NCI-H2227 (cell line): ENCODE measurements at regions not wholly inside any gene's neighbourhood (a gene's known extent, or its start where the extent isn't known, plus 50 kb on each side); places are given as distances from the start of the nearest gene placed in this dataset.

ENCODE experiments used
- DNase-seq: peaks from one replicate; lab custom pipeline; 2025; ENCODE audit not compliant: unreplicated experiment; lab: John Stamatoyannopoulos, UW

GRCh38 chr3:178062126-178062525 is 474.1 kb upstream of the KCNMB2 start:
- DNase-seq: no peak

DNA sequence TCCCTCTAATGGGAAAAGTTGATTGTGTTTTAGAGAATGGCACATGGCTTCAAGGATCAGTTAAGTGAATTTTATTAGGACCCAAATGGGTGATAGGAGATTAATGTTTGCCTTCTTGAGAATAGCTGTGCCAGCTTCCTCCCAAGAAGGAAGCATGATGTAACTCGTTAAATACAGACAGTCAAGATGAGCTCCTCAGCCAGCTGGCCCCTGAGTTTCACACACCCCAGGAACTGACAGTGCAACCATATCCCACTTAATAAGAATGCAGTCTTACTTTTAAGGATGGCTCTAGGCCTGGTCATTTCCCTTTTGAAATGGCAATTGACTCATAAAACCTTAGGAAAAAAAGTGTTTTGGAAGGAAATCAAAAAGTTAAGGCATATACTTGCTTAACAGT is 472.8 kb upstream of the KCNMB2 start:
- no peak for DNase-seq

- no peak for DNase-seq
Observed at GRCh38 chr3:178067721-178068120, 468.5 kb upstream of the KCNMB2 start.

GRCh38 chr3:178072391-178073305 is 463.6 kb upstream of the KCNMB2 start:
- no peak for DNase-seq

GRCh38 chr3:178073366-178073765 is 462.9 kb upstream of the KCNMB2 start:
- DNase-seq: no peak

DNA sequence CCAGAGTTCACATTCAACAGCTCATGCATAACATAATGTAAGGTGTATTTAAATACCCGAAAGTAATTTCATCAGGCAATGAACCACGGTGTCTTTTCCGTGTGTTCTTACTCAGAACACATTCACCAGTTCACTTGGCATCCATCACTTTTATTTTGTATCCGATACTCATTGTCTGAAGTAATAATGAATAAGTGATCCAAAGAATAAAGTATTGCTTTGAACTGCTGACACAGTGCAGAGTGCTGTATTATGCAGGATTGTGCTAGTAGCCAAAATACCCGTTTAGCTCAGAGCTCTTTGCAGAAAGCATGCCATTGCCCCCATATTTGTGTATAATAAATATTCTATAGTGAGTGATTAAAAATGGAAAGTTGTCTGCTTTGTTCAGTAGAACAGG is 460.9 kb upstream of the KCNMB2 start:
- no peak for DNase-seq

- no peak for DNase-seq
Observed at GRCh38 chr3:178078953-178079352, 457.3 kb upstream of the KCNMB2 start.

DNA sequence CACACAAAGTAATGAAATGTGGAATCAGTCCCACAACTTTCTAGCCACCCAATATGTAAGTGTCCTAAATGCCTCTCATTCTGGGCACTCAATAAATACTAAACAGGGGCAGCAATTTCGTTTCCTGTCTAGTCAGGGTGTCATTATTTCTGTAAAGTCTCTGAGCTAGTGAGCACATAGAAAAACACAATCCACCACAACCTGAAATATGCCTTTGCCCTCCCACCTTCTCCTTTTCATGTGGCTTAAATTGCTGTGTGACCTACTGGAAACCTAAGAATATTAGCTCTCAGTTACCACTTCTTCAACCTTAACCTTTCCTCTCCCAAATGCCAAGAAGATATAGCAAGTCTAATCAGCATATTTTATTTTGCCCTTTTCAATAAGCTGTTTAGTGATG is 456.3 kb upstream of the KCNMB2 start:
- DNase-seq: no peak

DNA sequence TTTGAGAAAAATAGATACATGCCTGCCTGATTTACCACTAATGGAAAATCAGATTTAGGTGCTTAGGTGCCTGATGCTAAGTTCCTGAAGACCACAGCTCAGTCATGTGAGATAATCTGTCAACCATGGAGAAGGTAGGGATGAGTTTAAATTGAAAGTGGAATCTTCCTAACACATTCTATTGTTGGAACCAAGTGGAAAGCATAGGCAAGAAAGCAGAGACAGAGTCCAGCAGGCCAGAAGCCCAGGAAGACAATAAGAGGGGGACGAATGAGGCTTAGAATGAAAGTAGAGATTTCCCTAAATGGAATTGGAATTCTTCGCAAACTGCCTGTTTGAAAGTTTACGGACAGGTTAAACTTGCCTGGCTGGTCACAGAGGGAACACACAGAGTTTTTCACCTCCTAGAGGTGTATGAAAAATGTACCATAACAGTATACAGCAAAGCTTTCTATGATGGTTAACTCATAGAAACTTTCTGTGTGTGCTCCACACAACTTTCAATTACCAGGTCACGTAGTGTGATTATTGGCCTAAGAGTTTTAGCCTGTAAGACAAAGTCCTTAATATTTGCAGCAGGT is 453.8 kb upstream of the KCNMB2 start:
- DNase-seq: no peak

DNA sequence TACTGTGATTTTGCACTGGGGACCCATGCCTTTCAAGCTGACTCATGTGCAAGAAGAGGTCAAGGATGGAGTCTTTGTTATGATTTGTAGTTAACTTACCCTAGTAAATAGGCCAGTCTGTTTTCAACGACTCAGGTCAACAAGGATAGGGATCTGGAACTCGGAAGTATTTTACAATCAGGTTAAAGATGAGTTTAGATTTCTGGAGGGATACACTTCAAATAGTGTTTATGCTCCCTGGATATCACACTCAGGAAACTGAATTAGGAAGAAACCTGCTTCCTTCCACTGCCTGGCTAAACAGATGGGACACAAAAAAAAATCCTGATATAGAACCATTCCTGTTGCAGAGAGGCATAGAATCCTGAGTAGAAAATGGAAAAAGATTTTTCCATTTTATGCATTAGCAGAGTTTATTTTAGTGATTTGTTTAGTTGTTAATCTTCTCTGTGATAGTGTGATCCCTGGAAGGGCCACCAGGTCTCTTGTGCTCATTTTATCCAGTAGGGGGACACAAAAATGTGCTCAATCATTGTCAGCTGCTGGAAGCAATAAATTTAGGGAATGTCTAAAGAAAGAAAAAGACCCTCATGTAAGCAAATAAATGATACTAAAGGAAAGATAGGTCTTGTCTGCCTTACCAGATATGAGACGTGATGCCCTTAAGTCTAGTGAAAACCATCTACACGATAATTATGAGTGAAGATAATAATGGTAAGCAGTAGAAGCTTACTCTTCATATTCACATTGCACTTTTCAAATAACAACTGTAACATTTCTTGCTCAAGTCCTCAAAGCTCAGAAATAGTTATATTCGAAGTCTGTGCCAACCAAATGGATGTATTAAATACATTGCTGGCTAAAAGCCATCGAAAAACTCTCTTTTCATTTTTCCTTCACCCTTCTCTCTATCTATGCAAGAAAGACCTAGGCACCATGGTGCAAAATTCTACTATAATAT is 452.1 kb upstream of the KCNMB2 start:
- DNase-seq: peak; percentile 56

DNA sequence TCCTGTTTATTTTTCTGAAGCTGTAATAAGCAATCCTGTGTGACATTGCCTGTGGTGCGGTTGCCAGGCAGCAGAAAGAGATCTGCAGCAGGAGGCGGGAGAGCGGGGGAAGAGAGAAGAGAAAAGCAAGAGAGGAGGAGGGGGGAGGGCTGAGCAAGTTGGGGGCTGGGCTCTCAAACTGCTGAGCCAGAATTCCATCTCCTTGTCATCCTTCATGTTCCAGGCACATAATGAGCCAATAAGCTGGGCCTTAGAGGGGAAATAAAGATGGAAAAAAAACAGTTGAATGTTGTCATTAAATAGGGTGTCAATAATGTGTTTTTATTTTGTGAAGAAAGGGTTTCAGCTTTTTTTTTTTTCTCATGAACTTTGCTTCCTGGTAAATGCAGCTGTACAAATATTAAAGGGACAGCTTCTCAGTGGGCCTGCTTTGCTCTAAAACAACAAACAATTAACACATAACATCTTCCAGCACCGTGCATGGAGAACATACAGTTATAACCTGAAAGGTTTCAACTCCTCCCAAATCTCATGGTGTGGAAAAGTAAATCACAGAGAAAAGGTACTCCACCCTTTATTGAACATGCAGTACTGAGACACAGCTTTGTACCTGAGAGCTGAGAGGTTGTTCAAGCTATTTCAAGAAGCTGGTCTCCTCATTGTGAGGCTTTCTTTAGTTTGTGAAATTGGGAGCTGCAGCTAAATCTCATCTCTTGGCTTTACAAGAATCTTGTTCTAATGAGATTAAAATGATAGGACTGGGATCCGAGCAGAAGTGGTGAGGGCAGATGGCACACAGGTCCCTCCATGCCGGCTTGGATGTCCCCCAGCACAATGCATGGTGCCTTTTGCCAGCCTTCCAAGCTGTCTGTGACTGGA is 451.1 kb upstream of the KCNMB2 start:
- DNase-seq: peak; percentile 92

- no peak for DNase-seq
Observed at GRCh38 chr3:178085817-178086123, 450.5 kb upstream of the KCNMB2 start.

GRCh38 chr3:178086144-178086825 is 450.0 kb upstream of the KCNMB2 start:
- no peak for DNase-seq

- no peak for DNase-seq
Observed at GRCh38 chr3:178087376-178087775, 448.9 kb upstream of the KCNMB2 start.

DNA sequence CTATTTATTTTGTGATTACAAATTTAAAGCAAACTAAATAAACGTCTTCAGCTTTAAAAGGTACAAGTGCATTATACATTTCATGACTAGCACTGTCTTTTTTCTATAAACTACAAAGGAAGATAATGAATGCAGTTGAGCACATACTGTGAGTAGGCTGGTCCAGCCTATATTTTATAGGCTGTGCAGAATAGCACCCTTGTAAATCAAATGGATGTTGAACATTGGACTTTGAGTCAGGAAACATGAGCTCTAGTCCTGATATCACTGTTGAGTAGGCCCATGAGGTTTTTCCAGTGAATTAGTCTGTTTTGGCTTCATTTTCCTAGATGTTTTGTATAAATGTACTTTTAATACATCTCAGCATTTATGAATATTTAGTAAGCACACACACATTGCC is 447.3 kb upstream of the KCNMB2 start:
- DNase-seq: peak; percentile 22

DNA sequence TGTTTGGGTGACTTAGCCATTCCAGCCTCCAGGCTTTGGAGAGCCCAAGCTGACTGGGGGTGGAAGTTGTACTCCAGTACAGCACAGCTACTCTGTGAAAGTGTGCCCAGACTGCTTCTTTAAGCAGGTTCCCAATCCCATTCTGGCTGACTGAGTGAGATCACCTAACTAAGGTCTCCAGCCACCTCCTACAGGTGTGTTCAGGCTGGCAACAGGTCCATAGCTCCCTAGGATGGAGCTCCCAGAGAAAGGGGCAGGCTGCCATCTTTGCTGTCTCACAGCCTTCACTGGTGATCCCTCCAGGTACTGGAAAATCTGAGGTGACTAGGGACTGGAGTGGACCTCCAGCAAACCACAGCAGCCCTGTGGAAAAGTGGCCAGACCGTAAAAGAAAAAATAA is 445.3 kb upstream of the KCNMB2 start:
- DNase-seq: no peak

- DNase-seq: no peak
Observed at GRCh38 chr3:178095522-178095921, 440.7 kb upstream of the KCNMB2 start.

DNA sequence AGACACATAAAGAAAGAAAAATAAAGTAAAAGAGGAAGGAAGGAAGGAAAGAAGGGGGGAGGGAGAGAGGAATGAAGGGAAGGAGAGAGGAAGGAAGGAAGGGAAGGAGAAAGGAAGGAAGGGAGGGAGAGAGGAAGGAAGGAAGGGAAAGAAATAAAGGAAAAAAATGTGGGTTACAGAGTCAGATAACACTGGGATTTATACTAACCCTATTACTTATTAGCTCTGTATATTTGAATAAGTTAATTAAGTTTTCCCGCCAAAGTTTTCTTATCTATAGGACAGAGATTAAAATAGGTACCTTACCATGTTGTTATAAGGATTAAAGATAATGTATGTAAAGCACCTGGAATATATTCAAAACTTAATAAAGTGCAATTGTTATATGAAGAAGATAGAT is 439.3 kb upstream of the KCNMB2 start:
- no peak for DNase-seq

DNA sequence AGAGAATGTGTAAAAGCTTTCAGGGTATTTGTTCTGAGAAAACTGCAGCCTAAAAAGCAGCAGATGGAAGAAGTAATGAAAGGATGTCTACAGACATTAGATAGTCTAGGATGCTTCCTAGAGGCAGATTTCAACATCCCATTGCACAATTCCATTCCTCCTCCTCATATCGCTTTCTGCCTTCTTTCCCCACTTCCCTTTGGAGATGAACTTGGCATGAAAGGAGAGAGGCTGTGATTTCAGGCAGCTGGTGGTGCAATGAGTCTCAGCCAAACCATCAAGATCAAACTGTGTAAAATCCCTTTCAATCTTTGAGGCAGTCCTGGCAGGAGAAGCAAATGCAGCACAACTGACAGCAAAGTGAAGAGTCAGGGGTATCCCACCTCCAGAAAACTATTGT is 438.7 kb upstream of the KCNMB2 start:
- no peak for DNase-seq

- DNase-seq: no peak
Observed at GRCh38 chr3:178099274-178099673, 437.0 kb upstream of the KCNMB2 start.
